SK-N-SH (cell line): ENCODE measurements at regions not wholly inside any gene's neighbourhood (a gene's known extent, or its start where the extent isn't known, plus 50 kb on each side); places are given as distances from the start of the nearest gene placed in this dataset.

Experiments used
- ELF1 ChIP-seq: IDR thresholded peaks from 2 replicates; pipeline ENCODE4 v1.4.0; 2012
- EZH2phosphoT487 ChIP-seq: fragments of 200-600 bp; sonication (generic); IDR thresholded peaks from 2 replicates; pipeline ENCODE4 v1.6.1; 2017; ENCODE audit warnings: low read depth, mixed run types, mild to moderate bottlenecking, antibody characterized with exemption, moderate library complexity, borderline replicate concordance
- FOXJ3 ChIP-seq: sonication (generic); formaldehyde crosslinking; IDR thresholded peaks from 2 replicates; pipeline ENCODE4 v1.5.1; 2020; ENCODE audit warnings: mild to moderate bottlenecking, missing genetic modification reagents
- GABPA ChIP-seq: IDR thresholded peaks from 2 replicates; pipeline ENCODE4 v1.4.0; 2012; ENCODE audit warnings: low read depth, mild to moderate bottlenecking
- JUND ChIP-seq: IDR thresholded peaks from 2 replicates; pipeline ENCODE4 v1.4.0; 2012
- RAD21 ChIP-seq: IDR thresholded peaks from 2 replicates; pipeline ENCODE4 v1.6.1; 2012; ENCODE audit warnings: mild to moderate bottlenecking, low read length
- SIN3A ChIP-seq: IDR thresholded peaks from 2 replicates; pipeline ENCODE4 v1.6.1; 2012; ENCODE audit warnings: low read depth, mild to moderate bottlenecking, low read length, moderate library complexity, borderline replicate concordance
- TEAD4 ChIP-seq: IDR thresholded peaks from 2 replicates; pipeline ENCODE4 v1.4.0; 2012; ENCODE audit warnings: mild to moderate bottlenecking, borderline replicate concordance; ENCODE audit not compliant: insufficient read depth
- TF ChIP-seq, protein P1 (sequence below): fragments of 200-600 bp; sonication (generic); IDR thresholded peaks from 2 replicates; pipeline ENCODE4 v1.6.1; 2017; ENCODE audit warnings: antibody characterized with exemption, mild to moderate bottlenecking, moderate library complexity
- TF ChIP-seq, protein P2 (sequence below): IDR thresholded peaks from 2 replicates; pipeline ENCODE4 v1.4.0; 2012; ENCODE audit warnings: low read depth, borderline replicate concordance
- TF ChIP-seq, protein P3 (sequence below): IDR thresholded peaks from 2 replicates; pipeline ENCODE4 v1.4.0; 2012; ENCODE audit warnings: low read depth, borderline replicate concordance

DNA sequence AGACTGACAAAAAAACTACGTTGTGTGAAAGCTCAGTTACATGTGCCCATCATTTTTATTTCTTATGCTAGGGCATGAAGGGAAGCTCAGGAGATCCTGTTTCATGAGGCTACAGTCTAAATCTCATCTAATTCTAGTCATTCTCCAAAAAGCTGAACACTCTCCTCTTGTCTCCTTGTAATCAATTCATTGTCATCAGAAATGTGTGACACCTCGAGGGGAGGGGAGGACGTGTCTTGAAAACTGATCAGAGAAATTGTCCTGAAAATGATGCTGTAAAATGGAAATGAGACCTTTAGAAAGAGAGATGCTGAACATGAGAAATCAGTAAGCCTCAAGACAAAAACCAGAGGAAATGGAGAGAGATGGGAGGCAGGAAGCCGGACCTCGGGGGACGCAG lies 103.4 kb downstream of the DAD1 start:
- TF ChIP-seq RAD21 (no peak), FOXJ3 (no peak), ELF1 (no peak), EZH2phosphoT487 (no peak), SIN3A (no peak), GABPA (no peak), JUND (no peak), TEAD4 (no peak)
- TF ChIP-seq, protein P1, sequence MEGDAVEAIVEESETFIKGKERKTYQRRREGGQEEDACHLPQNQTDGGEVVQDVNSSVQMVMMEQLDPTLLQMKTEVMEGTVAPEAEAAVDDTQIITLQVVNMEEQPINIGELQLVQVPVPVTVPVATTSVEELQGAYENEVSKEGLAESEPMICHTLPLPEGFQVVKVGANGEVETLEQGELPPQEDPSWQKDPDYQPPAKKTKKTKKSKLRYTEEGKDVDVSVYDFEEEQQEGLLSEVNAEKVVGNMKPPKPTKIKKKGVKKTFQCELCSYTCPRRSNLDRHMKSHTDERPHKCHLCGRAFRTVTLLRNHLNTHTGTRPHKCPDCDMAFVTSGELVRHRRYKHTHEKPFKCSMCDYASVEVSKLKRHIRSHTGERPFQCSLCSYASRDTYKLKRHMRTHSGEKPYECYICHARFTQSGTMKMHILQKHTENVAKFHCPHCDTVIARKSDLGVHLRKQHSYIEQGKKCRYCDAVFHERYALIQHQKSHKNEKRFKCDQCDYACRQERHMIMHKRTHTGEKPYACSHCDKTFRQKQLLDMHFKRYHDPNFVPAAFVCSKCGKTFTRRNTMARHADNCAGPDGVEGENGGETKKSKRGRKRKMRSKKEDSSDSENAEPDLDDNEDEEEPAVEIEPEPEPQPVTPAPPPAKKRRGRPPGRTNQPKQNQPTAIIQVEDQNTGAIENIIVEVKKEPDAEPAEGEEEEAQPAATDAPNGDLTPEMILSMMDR = no peak
- TF ChIP-seq, protein P2, sequence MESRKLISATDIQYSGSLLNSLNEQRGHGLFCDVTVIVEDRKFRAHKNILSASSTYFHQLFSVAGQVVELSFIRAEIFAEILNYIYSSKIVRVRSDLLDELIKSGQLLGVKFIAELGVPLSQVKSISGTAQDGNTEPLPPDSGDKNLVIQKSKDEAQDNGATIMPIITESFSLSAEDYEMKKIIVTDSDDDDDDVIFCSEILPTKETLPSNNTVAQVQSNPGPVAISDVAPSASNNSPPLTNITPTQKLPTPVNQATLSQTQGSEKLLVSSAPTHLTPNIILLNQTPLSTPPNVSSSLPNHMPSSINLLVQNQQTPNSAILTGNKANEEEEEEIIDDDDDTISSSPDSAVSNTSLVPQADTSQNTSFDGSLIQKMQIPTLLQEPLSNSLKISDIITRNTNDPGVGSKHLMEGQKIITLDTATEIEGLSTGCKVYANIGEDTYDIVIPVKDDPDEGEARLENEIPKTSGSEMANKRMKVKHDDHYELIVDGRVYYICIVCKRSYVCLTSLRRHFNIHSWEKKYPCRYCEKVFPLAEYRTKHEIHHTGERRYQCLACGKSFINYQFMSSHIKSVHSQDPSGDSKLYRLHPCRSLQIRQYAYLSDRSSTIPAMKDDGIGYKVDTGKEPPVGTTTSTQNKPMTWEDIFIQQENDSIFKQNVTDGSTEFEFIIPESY = no peak
- TF ChIP-seq, protein P3, sequence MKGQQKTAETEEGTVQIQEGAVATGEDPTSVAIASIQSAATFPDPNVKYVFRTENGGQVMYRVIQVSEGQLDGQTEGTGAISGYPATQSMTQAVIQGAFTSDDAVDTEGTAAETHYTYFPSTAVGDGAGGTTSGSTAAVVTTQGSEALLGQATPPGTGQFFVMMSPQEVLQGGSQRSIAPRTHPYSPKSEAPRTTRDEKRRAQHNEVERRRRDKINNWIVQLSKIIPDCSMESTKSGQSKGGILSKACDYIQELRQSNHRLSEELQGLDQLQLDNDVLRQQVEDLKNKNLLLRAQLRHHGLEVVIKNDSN = no peak
